GM12878 (cell line): ENCODE measurements at regions not wholly inside any gene's neighbourhood (a gene's known extent, or its start where the extent isn't known, plus 50 kb on each side); places are given as distances from the start of the nearest gene placed in this dataset.

Source experiments
- ATAC-seq: fragments of 200-7000 bp; cut with Tn5 transposase; 3 replicates; pipeline ENCODE4 v1.9.1; 2020; ENCODE audit warnings: mild to moderate bottlenecking, moderate library complexity
- BruUV-seq: library from RNA; stranded (reverse); fragments of 400-500 nt; replicated peaks from 2 replicates; lab custom pipeline; 2021; lab: Mats Ljungman, UMichigan
- CTCF ChIA-PET: fragments of 300-600 bp; sonication (Branson Sonifier 250); formaldehyde crosslinking; extraction: SDS; loops from one replicate; lab custom pipeline; 2021; ENCODE audit warnings: inconsistent platforms; lab: Yijun Ruan, JAX
- POLR2A ChIA-PET: fragments of 350-600 bp; formaldehyde crosslinking; extraction: SDS; loops from one replicate; lab custom pipeline; 2021; ENCODE audit warnings: inconsistent platforms; lab: Charles Lee
- RAD21 ChIA-PET: fragments of 300-600 bp; sonication (Branson Sonifier 250); formaldehyde crosslinking; loops from one replicate; lab custom pipeline; 2023; ENCODE audit warnings: antibody characterized with exemption; ENCODE audit not compliant: unreplicated experiment; lab: Charles Lee
- SMC1A ChIA-PET: fragments of 300-600 bp; sonication (Branson Sonifier 250); formaldehyde crosslinking; loops from one replicate; lab custom pipeline; 2023; ENCODE audit not compliant: unreplicated experiment, uncharacterized antibody; lab: Charles Lee
- DNase-seq: peaks from one replicate; pipeline ENCODE4 v3.0.0-alpha.2; 2011; ENCODE audit warnings: low read depth, low spot score
- FAIRE-seq: peaks from 3 replicates; lab custom pipeline; 2011; peaks lifted over from hg19 to GRCh38; lab: Jason Lieb, UNC
- H2AFZ ChIP-seq: 2 replicates; pipeline ENCODE4 v1.6.0; 2011; ENCODE audit warnings: low read depth, low read length, control low read depth; ENCODE audit not compliant: control insufficient read depth
- H3K27ac ChIP-seq: 2 replicates; pipeline ENCODE4 v1.5.1; 2011; ENCODE audit warnings: control low read depth; ENCODE audit not compliant: control insufficient read depth, insufficient read depth
- H3K27me3 ChIP-seq, 2 experiments: replicated peaks in 1 of 2; 2 replicates each; pipeline versions ENCODE4 v1.6.0 to v1.6.1; 2011; ENCODE audit warnings: low read length in 1 of 2; ENCODE audit not compliant: control insufficient read depth in 2 of 2, insufficient read depth in 2 of 2
- H3K36me3 ChIP-seq, 2 experiments: 2 replicates each; pipeline ENCODE4 v1.5.1; 2011; ENCODE audit warnings: low read length in 1 of 2; ENCODE audit not compliant: control insufficient read depth in 2 of 2, insufficient read depth in 2 of 2
- H3K4me1 ChIP-seq: 2 replicates; pipeline ENCODE4 v1.6.1; 2011; ENCODE audit warnings: mild to moderate bottlenecking, low read length, moderate library complexity, mixed read lengths; ENCODE audit not compliant: control insufficient read depth, insufficient read depth
- H3K4me2 ChIP-seq: 2 replicates; pipeline ENCODE4 v1.6.0; 2011; ENCODE audit warnings: control low read depth; ENCODE audit not compliant: control insufficient read depth, insufficient read depth
- H3K4me3 ChIP-seq: fragments of 200-600 bp; sonication (generic); 2 replicates; pipeline ENCODE4 v1.5.1; 2016
- H3K79me2 ChIP-seq: 2 replicates; pipeline ENCODE4 v1.6.0; 2011; ENCODE audit warnings: low read length; ENCODE audit not compliant: control insufficient read depth, insufficient read depth
- H3K9ac ChIP-seq: 2 replicates; pipeline ENCODE4 v1.8.0; 2011; ENCODE audit warnings: low read length, control low read depth, mixed read lengths; ENCODE audit not compliant: control insufficient read depth, insufficient read depth
- H3K9me3 ChIP-seq: replicated peaks from 3 replicates; pipeline ENCODE4 v1.5.1; 2011; ENCODE audit warnings: mild to moderate bottlenecking, low read length; ENCODE audit not compliant: control insufficient read depth, insufficient read depth
- H4K20me1 ChIP-seq: 2 replicates; pipeline ENCODE4 v1.6.0; 2011; ENCODE audit not compliant: control insufficient read depth, insufficient read depth
- FOXM1 ChIP-seq: IDR thresholded peaks from 2 replicates; pipeline ENCODE4 v1.6.1; 2012; ENCODE audit warnings: low read depth, mild to moderate bottlenecking, inconsistent platforms, low read length, moderate library complexity
- GATAD2B ChIP-seq: fragments of 450-650 bp; conservative IDR thresholded peaks from 2 replicates; pipeline ENCODE4 v1.6.1; 2017; ENCODE audit warnings: low read depth, mild to moderate bottlenecking, moderate library complexity
- HDGF ChIP-seq: fragments of 450-650 bp; IDR thresholded peaks from 2 replicates; pipeline ENCODE4 v1.6.1; 2016; ENCODE audit warnings: antibody characterized with exemption
- IRF4 ChIP-seq: IDR thresholded peaks from 2 replicates; pipeline ENCODE4 v1.6.1; 2011; ENCODE audit warnings: low read depth, low read length
- KLF5 ChIP-seq: fragments of 450-650 bp; IDR thresholded peaks from 2 replicates; pipeline ENCODE4 v1.6.1; 2014; ENCODE audit warnings: mild to moderate bottlenecking; ENCODE audit not compliant: partially characterized antibody
- NFIC ChIP-seq: IDR thresholded peaks from 2 replicates; pipeline ENCODE4 v1.6.1; 2012; ENCODE audit warnings: low read depth, mild to moderate bottlenecking, inconsistent platforms, low read length, moderate library complexity
- PKNOX1 ChIP-seq: fragments of 450-650 bp; IDR thresholded peaks from 2 replicates; pipeline ENCODE4 v1.6.1; 2016; ENCODE audit warnings: mild to moderate bottlenecking
- RAD51 ChIP-seq: fragments of 450-650 bp; IDR thresholded peaks from 2 replicates; pipeline ENCODE4 v1.6.1; 2016; ENCODE audit warnings: moderate library complexity, mild to moderate bottlenecking, inconsistent platforms
- SUPT20H ChIP-seq: IDR thresholded peaks from 2 replicates; pipeline ENCODE4 v1.6.1; 2011; ENCODE audit warnings: low read depth, mild to moderate bottlenecking, low read length, moderate library complexity, borderline replicate concordance; ENCODE audit not compliant: control insufficient read depth
- TAF1 ChIP-seq: IDR thresholded peaks from 2 replicates; pipeline ENCODE4 v1.6.1; 2011; ENCODE audit warnings: mild to moderate bottlenecking, low read depth, low read length, borderline replicate concordance
- ZSCAN29 ChIP-seq: fragments of 450-650 bp; IDR thresholded peaks from 2 replicates; pipeline ENCODE4 v1.6.1; 2017; ENCODE audit warnings: mild to moderate bottlenecking, moderate library complexity
- WGBS: methylation state at CpG from one replicate; pipeline ENCODE4 v1.1.6; 2016; ENCODE audit warnings: low lambda C conversion rate; ENCODE audit not compliant: insufficient replicate concordance, insufficient coverage; ENCODE audit errors: missing lambda C conversion rate; 5-methylcytosine and 5-hydroxymethylcytosine counted together
- in situ Hi-C: fragments of 300-500 bp; cut with MboI; formaldehyde crosslinking; loops from 9 replicates; pipeline ENCODE4 v1.14.3; 2018; ENCODE audit warnings: mixed read lengths
- intact Hi-C: fragments of 100-400 bp; cut with micrococcal nuclease; formaldehyde crosslinking; loops from one replicate; pipeline ENCODE4 v1.14.2; 2022; ENCODE audit not compliant: unreplicated experiment

GRCh38 chr7:33732462-33732861, 172.9 kb upstream of the BMPER start:
- no peak overlapping the region for H3K4me2 ChIP-seq
- ChIA-PET SMC1A (no interaction called here), CTCF (no interaction called here), POLR2A (no interaction called here), RAD21 (no interaction called here)
- no peaks in the 10 kb centered on the region for H3K4me1 ChIP-seq
- H3K4me3 ChIP-seq, result no peak overlapping the region
- no peak overlapping the region for H3K27ac ChIP-seq
- FAIRE-seq (no peak), DNase-seq (no peak), ATAC-seq (no peak)
- H3K36me3 ChIP-seq, result no peaks in the 10 kb centered on the region
- no peaks in the 10 kb centered on the region for H4K20me1 ChIP-seq
- WGBS, result 66% methylated on average over 2 of the region's 2 CpGs
- in situ Hi-C loops (no loop called here), intact Hi-C loops (no loop called here)
- no peaks in the 10 kb centered on the region; the same call in 2 of the 3 replicates for H3K9me3 ChIP-seq
- H2AFZ ChIP-seq, result no peak overlapping the region
- no peak overlapping the region for H3K9ac ChIP-seq
- H3K79me2 ChIP-seq, result no peaks in the 10 kb centered on the region
- TF ChIP-seq SUPT20H (no peak), HDGF (no peak), FOXM1 (no peak), IRF4 (no peak), ZSCAN29 (no peak), GATAD2B (no peak), TAF1 (no peak), NFIC (no peak), PKNOX1 (no peak), KLF5 (no peak), RAD51 (no peak)
- BruUV-seq, result no TSS peak
- no peaks in the 10 kb centered on the region for H3K27me3 ChIP-seq
